ENCODE measurements at regions not wholly inside any gene's neighbourhood (a gene's known extent, or its start where the extent isn't known, plus 50 kb on each side); places are given as distances from the start of the nearest gene placed in this dataset.

DNA sequence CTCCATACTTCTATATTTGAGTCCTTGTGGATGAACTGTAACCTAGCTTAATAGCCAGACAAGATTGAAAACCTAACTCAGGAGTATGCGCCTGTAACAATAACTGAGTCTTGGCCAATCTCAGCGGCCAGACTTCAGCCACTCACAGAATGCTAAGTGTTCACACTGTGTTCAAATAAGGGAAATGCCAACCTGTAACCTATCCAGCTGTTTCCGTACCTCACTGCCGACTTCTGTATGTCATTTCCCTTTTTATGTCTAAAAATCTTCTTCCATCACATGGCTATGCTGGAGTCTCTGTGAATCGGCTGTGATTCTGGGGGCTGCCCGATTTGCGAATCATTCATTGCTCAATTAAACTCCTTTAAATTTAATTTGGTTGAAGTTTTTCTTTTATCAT is 169.2 kb downstream of the NFKBIZ start:
- Histone ChIP-seq H3K27ac (ENCODE audit: low read depth in 2 of 2, low read length in 1 of 2) (no peak overlapping the region), H4K20me1 (ENCODE audit: insufficient read depth) (no peaks in the 10 kb centered on the region), H3K79me2 (ENCODE audit: insufficient read depth) (no peaks in the 10 kb centered on the region), H3K27me3 (ENCODE audit: insufficient read depth) (no peaks in the 10 kb centered on the region), H3K4me2 (no peak overlapping the region), H3K9ac (no peak overlapping the region), H3K36me3 (replicated peaks in 1 of 2; ENCODE audit: control insufficient read depth in 1 of 2, insufficient read depth in 2 of 2, low read length in 1 of 2) (no peaks in the 10 kb centered on the region), H3K4me3 (ENCODE audit: low read depth in 2 of 2, low read length in 1 of 2) (no peak overlapping the region), H3F3A (replicated peaks; ENCODE audit: insufficient read depth) (no peaks in the 10 kb centered on the region), H3K9me2 (no peaks in the 10 kb centered on the region), H3K4me1 (ENCODE audit: control insufficient read depth in 1 of 2, insufficient read depth in 2 of 2, low read depth in 1 of 2, low read length in 1 of 2) (no peaks in the 10 kb centered on the region), H3K9me3 (0 out of 2 replicates have a peak, but pooled peaks cover 11% of the 10 kb centered on the region), H2AFZ (ENCODE audit: low read depth) (no peak overlapping the region)
- WGBS (ENCODE audit: low lambda C conversion rate), result 83% methylated on average over 7 of the region's 7 CpGs
- ChIA-PET CTCF (interaction anchor here (1.3 kb wide), 1 partner anchor 19 kb away, joined by 4 read pairs; no protein-coding TSS in a partner anchor), POLR2A (no interaction called here)
- no peak for DNase-seq
- no peak for TF ChIP-seq IRF3 (IDR thresholded peaks at IDR 0.05; ENCODE audit: low read depth, low read length)
- TF ChIP-seq GABPA (IDR thresholded peaks at IDR 0.05; ENCODE audit: low read depth), result no peak
- no peak for TF ChIP-seq TCF12 (IDR thresholded peaks at IDR 0.05)
- TF ChIP-seq MXI1 (IDR thresholded peaks at IDR 0.05; ENCODE audit: low read depth, low read length), result no peak
- TF ChIP-seq, protein P1, sequence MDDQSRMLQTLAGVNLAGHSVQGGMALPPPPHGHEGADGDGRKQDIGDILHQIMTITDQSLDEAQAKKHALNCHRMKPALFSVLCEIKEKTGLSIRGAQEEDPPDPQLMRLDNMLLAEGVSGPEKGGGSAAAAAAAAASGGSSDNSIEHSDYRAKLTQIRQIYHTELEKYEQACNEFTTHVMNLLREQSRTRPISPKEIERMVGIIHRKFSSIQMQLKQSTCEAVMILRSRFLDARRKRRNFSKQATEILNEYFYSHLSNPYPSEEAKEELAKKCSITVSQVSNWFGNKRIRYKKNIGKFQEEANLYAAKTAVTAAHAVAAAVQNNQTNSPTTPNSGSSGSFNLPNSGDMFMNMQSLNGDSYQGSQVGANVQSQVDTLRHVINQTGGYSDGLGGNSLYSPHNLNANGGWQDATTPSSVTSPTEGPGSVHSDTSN (IDR thresholded peaks at IDR 0.05), result no peak

DNA sequence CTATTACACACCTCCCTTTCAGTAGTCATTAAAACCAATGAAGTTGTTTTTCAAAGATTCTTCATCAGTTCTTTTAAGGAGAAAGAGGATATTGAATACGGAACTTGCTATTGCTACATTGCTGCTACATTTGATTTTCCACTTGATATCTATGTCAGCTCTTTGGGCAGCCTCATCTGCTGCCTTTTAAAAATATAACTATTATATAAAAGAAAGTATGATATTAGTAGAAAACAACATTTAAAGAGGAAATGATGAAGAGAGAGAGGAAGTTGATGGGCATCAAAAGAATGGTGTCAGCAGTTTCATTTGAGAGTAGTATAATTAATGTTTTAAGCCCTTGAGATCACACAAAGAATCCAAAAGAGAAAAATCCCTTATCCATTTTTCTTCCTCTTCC is 171.4 kb downstream of the NFKBIZ start:
- ChIA-PET CTCF (no interaction called here), POLR2A (no interaction called here)
- H3K36me3 ChIP-seq (replicated peaks in 1 of 2; ENCODE audit: control insufficient read depth in 1 of 2, insufficient read depth in 2 of 2, low read length in 1 of 2), result no peaks in the 10 kb centered on the region
- no peaks in the 10 kb centered on the region for H3K79me2 ChIP-seq (ENCODE audit: insufficient read depth)
- no peak overlapping the region for H3K4me2 ChIP-seq
- H4K20me1 ChIP-seq (ENCODE audit: insufficient read depth), result no peaks in the 10 kb centered on the region
- DNase-seq, result no peak
- H2AFZ ChIP-seq (ENCODE audit: low read depth), result no peak overlapping the region
- H3K27ac ChIP-seq (ENCODE audit: low read depth in 2 of 2, low read length in 1 of 2), result no peak overlapping the region
- no peak overlapping the region for H3K9ac ChIP-seq
- no peaks in the 10 kb centered on the region for H3F3A ChIP-seq (replicated peaks; ENCODE audit: insufficient read depth)
- no peaks in the 10 kb centered on the region for H3K4me1 ChIP-seq (ENCODE audit: control insufficient read depth in 1 of 2, insufficient read depth in 2 of 2, low read depth in 1 of 2, low read length in 1 of 2)
- WGBS (ENCODE audit: low lambda C conversion rate), result 96% methylated on average over 1 of the region's 1 CpG
- no peak overlapping the region for H3K4me3 ChIP-seq (ENCODE audit: low read depth in 2 of 2, low read length in 1 of 2)
- H3K27me3 ChIP-seq (ENCODE audit: insufficient read depth), result no peaks in the 10 kb centered on the region
- H3K9me3 ChIP-seq, result no peaks in the 10 kb centered on the region
- TF ChIP-seq FOSL2 (IDR thresholded peaks at IDR 0.05; ENCODE audit: borderline replicate concordance, low read depth), result no peak
- H3K9me2 ChIP-seq, result no peaks in the 10 kb centered on the region

DNA sequence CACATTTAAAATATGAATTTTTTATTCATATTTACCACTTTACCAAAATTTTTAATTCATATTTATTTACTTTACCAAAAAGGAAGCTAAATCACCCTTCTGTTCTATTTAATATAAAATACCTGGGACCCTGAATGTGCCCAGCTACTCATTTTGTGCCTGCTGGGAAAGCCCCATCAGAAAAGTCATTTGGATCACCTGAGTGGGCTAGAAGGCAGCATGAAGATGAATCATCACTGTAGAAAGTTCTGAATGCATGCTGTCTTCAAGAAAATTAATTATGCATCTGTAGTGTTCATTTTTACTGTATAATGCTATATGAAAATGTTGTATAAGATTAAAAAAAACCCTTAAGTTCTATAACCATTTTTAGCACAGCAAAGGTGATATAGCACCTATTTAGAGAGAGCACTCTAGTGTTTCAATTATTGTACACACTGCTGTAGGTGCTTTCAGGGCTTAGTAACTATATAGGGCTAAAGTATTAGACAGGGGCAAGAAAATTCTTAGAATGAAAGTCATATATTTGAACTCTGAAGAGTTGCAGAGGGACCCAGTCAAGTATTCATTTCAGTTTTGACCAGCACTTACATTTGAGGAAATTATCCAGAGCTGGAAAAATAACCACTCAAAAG is 175.1 kb downstream of the NFKBIZ start:
- ChIA-PET POLR2A (no interaction called here), CTCF (interaction anchor here (1.0 kb wide), 1 partner anchor 14 kb away, joined by 3 read pairs; no protein-coding TSS in a partner anchor)
- H3K79me2 ChIP-seq (ENCODE audit: insufficient read depth), result no peaks in the 10 kb centered on the region
- no peak for DNase-seq
- no peak overlapping the region for H2AFZ ChIP-seq (ENCODE audit: low read depth)
- H3K4me2 ChIP-seq, result no peak overlapping the region
- H3K9me3 ChIP-seq, result 0 out of 2 replicates have a peak, but pooled peaks cover 7% of the 10 kb centered on the region
- H3K27ac ChIP-seq (ENCODE audit: low read depth in 2 of 2, low read length in 1 of 2), result peak overlapping the region in 1 of 2 experiments; percentile 72; a peak in 1 of 4 replicates
- H3K4me3 ChIP-seq (ENCODE audit: low read depth in 2 of 2, low read length in 1 of 2), result no peak overlapping the region
- peaks cover 5% of the 10 kb centered on the region for H3F3A ChIP-seq (replicated peaks; ENCODE audit: insufficient read depth)
- no peaks in the 10 kb centered on the region for H4K20me1 ChIP-seq (ENCODE audit: insufficient read depth)
- H3K4me1 ChIP-seq (ENCODE audit: control insufficient read depth in 1 of 2, insufficient read depth in 2 of 2, low read depth in 1 of 2, low read length in 1 of 2), result no peaks in the 10 kb centered on the region
- H3K36me3 ChIP-seq (replicated peaks in 1 of 2; ENCODE audit: control insufficient read depth in 1 of 2, insufficient read depth in 2 of 2, low read length in 1 of 2), result peaks cover 0 to 3% of the 10 kb centered on the region in 2 experiments
- no peaks in the 10 kb centered on the region for H3K9me2 ChIP-seq
- H3K27me3 ChIP-seq (ENCODE audit: insufficient read depth), result no peaks in the 10 kb centered on the region
- no peak overlapping the region for H3K9ac ChIP-seq
- TF ChIP-seq GABPA (IDR thresholded peaks at IDR 0.05; ENCODE audit: low read depth) (no peak), IRF3 (IDR thresholded peaks at IDR 0.05; ENCODE audit: low read depth, low read length) (no peak), SMC3 (IDR thresholded peaks at IDR 0.05; ENCODE audit: low read depth, low read length) (no peak), JUND (IDR thresholded peaks at IDR 0.05) (no peak), TCF12 (IDR thresholded peaks at IDR 0.05) (no peak), FOSL2 (IDR thresholded peaks at IDR 0.05; ENCODE audit: borderline replicate concordance, low read depth) (no peak), YY1 (IDR thresholded peaks at IDR 0.05; ENCODE audit: low read depth) (no peak), CHD2 (IDR thresholded peaks at IDR 0.05; ENCODE audit: low read length, partially characterized antibody) (no peak), TAF1 (IDR thresholded peaks at IDR 0.05; ENCODE audit: borderline replicate concordance, low read depth, low read length) (no peak), RCOR1 (IDR thresholded peaks at IDR 0.05; ENCODE audit: low read length) (no peak)
- TF ChIP-seq, protein P2, sequence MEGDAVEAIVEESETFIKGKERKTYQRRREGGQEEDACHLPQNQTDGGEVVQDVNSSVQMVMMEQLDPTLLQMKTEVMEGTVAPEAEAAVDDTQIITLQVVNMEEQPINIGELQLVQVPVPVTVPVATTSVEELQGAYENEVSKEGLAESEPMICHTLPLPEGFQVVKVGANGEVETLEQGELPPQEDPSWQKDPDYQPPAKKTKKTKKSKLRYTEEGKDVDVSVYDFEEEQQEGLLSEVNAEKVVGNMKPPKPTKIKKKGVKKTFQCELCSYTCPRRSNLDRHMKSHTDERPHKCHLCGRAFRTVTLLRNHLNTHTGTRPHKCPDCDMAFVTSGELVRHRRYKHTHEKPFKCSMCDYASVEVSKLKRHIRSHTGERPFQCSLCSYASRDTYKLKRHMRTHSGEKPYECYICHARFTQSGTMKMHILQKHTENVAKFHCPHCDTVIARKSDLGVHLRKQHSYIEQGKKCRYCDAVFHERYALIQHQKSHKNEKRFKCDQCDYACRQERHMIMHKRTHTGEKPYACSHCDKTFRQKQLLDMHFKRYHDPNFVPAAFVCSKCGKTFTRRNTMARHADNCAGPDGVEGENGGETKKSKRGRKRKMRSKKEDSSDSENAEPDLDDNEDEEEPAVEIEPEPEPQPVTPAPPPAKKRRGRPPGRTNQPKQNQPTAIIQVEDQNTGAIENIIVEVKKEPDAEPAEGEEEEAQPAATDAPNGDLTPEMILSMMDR (IDR thresholded peaks at IDR 0.05), result no peak
- TF ChIP-seq, protein P3, sequence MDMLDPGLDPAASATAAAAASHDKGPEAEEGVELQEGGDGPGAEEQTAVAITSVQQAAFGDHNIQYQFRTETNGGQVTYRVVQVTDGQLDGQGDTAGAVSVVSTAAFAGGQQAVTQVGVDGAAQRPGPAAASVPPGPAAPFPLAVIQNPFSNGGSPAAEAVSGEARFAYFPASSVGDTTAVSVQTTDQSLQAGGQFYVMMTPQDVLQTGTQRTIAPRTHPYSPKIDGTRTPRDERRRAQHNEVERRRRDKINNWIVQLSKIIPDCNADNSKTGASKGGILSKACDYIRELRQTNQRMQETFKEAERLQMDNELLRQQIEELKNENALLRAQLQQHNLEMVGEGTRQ (IDR thresholded peaks at IDR 0.05; ENCODE audit: borderline replicate concordance, low read depth, low read length), result no peak
